Thyroid gland (tissue), 4 donors: ENCODE measurements at regions not wholly inside any gene's neighbourhood (a gene's known extent, or its start where the extent isn't known, plus 50 kb on each side); places are given as distances from the start of the nearest gene placed in this dataset.

Experiments used
- DNase-seq, 2 donors: peaks; one replicate each; pipeline ENCODE4 v3.0.0-alpha.2; 2019
- H3K27ac ChIP-seq, 3 donors: fragments of 200-600 bp; sonication (generic); 1 replicate in 2 of 3; 2 replicates in 1 of 3; pipeline ENCODE4 v1.5.1; 2016 to 2019; ENCODE audit warnings: mild to moderate bottlenecking in 1 of 3, moderate library complexity in 1 of 3
- H3K27me3 ChIP-seq: fragments of 200-600 bp; sonication (generic); one replicate; pipeline ENCODE4 v1.5.1; 2019
- H3K36me3 ChIP-seq, 2 donors: fragments of 200-600 bp; sonication (generic); one replicate each; pipeline ENCODE4 v1.5.1; 2016 to 2019
- H3K4me1 ChIP-seq, 2 donors: fragments of 200-600 bp; sonication (generic); one replicate each; pipeline ENCODE4 v1.5.1; 2017 to 2019
- H3K4me3 ChIP-seq, 3 donors: fragments of 200-600 bp; sonication (generic); replicated peaks in 1 of 3; 1 replicate in 2 of 3; 2 replicates in 1 of 3; pipeline ENCODE4 v1.5.1; 2016; ENCODE audit warnings: mild to moderate bottlenecking in 1 of 3
- H3K9me3 ChIP-seq: fragments of 200-600 bp; sonication (generic); one replicate; pipeline ENCODE4 v1.5.1; 2017
- POLR2A ChIP-seq, 2 donors: fragments of 450-650 bp; IDR thresholded peaks; one replicate each; pipeline ENCODE4 v1.6.1; 2017; ENCODE audit warnings: antibody characterized with exemption in 2 of 2, mild to moderate bottlenecking in 2 of 2, moderate library complexity in 1 of 2
- WGBS, 2 donors: methylation state at CpG; one replicate each; pipeline ENCODE4 v1.1.5; 2017; 5-methylcytosine and 5-hydroxymethylcytosine counted together
- intact Hi-C: fragments of 100-400 bp; cut with DNase I; formaldehyde crosslinking; loops from one replicate; pipeline ENCODE4 v1.15.1; 2023
- TF ChIP-seq, protein P1 (sequence below), 6 experiments: fragments of 200-600 bp in 3 of 6; fragments of 450-650 bp in 3 of 6; sonication (generic) in 3 of 6; IDR thresholded peaks; one replicate each; pipeline ENCODE4 v1.5.1; 2016 to 2019; ENCODE audit warnings: antibody characterized with exemption in 6 of 6, mild to moderate bottlenecking in 2 of 6, inconsistent platforms in 1 of 6, moderate library complexity in 1 of 6

DNA sequence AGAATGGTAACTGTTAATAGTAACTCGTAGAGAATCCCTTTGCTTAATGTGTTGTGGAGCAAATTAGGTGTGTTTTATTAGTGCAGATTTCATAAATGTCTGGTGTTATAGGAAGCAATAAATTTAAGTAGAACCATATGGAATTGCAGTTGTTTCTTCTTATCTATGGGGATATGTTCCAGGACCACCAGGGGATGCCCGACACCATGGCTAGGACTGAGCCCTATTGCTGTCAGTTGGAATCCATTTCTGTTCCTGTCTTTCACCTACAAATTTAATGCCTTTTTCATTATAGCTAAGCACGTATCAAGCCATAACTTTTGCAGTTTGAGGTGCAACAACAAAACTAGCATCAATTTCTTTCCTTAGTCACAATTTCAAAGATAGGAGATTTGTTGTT is 72.5 kb downstream of the DDIT4L start:
- H3K27ac ChIP-seq, result no peak overlapping the region
- no peaks in the 10 kb centered on the region for H3K36me3 ChIP-seq
- no peaks in the 10 kb centered on the region for H3K4me1 ChIP-seq
- H3K4me3 ChIP-seq, result no peak overlapping the region
- TF ChIP-seq POLR2A (IDR thresholded peaks at IDR 0.05), result no peak
- TF ChIP-seq, protein P1, sequence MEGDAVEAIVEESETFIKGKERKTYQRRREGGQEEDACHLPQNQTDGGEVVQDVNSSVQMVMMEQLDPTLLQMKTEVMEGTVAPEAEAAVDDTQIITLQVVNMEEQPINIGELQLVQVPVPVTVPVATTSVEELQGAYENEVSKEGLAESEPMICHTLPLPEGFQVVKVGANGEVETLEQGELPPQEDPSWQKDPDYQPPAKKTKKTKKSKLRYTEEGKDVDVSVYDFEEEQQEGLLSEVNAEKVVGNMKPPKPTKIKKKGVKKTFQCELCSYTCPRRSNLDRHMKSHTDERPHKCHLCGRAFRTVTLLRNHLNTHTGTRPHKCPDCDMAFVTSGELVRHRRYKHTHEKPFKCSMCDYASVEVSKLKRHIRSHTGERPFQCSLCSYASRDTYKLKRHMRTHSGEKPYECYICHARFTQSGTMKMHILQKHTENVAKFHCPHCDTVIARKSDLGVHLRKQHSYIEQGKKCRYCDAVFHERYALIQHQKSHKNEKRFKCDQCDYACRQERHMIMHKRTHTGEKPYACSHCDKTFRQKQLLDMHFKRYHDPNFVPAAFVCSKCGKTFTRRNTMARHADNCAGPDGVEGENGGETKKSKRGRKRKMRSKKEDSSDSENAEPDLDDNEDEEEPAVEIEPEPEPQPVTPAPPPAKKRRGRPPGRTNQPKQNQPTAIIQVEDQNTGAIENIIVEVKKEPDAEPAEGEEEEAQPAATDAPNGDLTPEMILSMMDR (IDR thresholded peaks at IDR 0.05), result no peak
- no peak for DNase-seq
- 90 to 94% methylated on average over 3 of the region's 3 CpGs for WGBS, 2 donors
- intact Hi-C loops, result no loop called here
- H3K9me3 ChIP-seq, result no peaks in the 10 kb centered on the region
- no peaks in the 10 kb centered on the region for H3K27me3 ChIP-seq

DNA sequence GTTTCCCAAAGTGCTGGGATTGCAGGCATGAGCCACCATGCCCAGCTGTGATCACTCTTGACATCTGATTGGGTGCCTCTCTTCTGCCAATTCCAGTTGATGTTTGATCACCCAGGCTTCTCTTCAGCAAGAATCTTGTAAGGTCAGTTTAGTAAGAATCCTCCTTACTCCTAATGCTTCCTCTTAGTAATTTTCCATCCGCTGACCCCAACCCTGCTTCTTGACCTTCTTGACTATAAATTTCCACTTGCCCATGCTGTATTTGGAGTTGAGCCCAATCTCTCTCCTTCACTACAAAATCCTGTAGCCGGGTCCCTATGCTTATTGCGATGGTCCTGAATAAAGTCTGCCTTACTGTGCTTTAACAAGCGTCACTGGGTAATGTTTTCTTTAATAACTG is 75.4 kb downstream of the DDIT4L start:
- 69 to 84% methylated on average over 4 of the region's 4 CpGs for WGBS, 2 donors
- intact Hi-C loops, result no loop called here
- H3K27ac ChIP-seq, result no peak overlapping the region
- no peaks in the 10 kb centered on the region for H3K36me3 ChIP-seq
- no peaks in the 10 kb centered on the region for H3K9me3 ChIP-seq
- no peak for DNase-seq
- no peak for TF ChIP-seq POLR2A (IDR thresholded peaks at IDR 0.05)
- TF ChIP-seq, protein P1 (IDR thresholded peaks at IDR 0.05), result no peak
- no peaks in the 10 kb centered on the region for H3K4me1 ChIP-seq
- H3K27me3 ChIP-seq, result no peaks in the 10 kb centered on the region
- H3K4me3 ChIP-seq, result no peak overlapping the region

DNA sequence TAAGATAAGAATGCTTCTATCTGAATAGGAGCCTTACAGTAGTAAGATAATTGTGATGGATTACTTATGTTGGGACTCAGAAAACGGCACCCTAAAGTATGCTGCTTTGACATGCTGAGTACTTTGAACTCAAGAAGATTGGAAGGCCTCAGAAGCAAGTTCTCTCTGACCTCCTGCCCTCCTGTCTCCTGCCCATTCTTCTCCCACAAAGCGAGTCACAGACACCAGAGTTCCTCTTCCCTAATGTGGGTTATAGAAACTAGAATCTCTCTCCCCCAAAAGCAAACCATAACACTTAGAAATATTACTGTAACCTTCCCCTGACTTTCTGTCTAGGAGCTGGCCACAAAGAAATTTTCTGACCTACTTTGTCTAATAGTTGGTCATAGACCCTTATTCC is 76.5 kb downstream of the DDIT4L start:
- H3K4me3 ChIP-seq, result no peak overlapping the region
- no peaks in the 10 kb centered on the region for H3K4me1 ChIP-seq
- WGBS, 2 donors, result 76 to 79% methylated on average over 2 of the region's 2 CpGs
- DNase-seq, result no peak
- H3K27me3 ChIP-seq, result no peaks in the 10 kb centered on the region
- intact Hi-C loops, result no loop called here
- no peak overlapping the region for H3K27ac ChIP-seq
- TF ChIP-seq, protein P1 (IDR thresholded peaks at IDR 0.05), result no peak
- TF ChIP-seq POLR2A (IDR thresholded peaks at IDR 0.05), result no peak
- H3K9me3 ChIP-seq, result no peaks in the 10 kb centered on the region
- H3K36me3 ChIP-seq, result no peaks in the 10 kb centered on the region

DNA sequence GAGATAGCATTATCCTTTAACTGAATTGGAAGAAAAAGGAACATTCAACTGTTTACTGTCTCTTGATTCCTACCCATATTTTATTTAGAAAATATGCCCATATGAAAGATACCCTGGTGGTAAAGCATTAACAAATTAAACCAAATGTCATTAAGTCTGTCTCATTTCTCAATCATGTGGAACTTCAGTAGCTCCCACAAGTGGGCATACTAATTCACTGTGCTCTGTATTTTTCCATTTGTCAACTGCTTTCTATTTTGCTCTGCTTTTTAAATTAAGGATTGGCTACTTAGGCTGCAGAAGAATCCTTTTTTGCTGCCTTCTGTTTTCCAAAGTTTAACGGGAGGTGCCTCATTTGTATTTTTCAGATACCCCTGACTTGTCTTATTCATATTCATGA is 77.2 kb downstream of the DDIT4L start:
- Histone ChIP-seq H3K27me3 (no peaks in the 10 kb centered on the region), H3K4me3 (no peak overlapping the region), H3K36me3 (no peaks in the 10 kb centered on the region), H3K9me3 (no peaks in the 10 kb centered on the region), H3K27ac (no peak overlapping the region), H3K4me1 (no peaks in the 10 kb centered on the region)
- DNase-seq, result no peak
- TF ChIP-seq, protein P1 (IDR thresholded peaks at IDR 0.05), result no peak
- TF ChIP-seq POLR2A (IDR thresholded peaks at IDR 0.05), result no peak
- 55 to 57% methylated on average over 1 of the region's 1 CpG for WGBS, 2 donors
- intact Hi-C loops, result no loop called here

DNA sequence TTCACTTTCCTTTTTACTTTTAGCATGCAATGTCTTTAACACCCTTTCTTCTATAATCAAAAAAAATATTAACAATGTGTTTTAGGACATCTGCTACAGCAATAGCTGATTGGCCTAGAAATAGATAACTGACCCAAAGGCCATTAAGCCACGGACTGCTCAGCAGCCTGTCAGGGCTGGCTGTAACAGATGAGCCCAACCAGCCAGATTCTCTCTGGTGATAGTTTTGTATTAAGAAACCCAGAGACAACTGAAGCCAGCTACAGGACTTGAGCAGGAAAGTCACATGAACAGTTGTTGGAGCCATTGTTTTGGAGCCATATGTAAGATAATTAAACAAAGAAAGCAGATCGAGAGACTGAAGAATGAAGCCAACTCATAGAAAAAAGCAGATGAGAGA is 80.3 kb downstream of the DDIT4L start:
- Histone ChIP-seq H3K27ac (no peak overlapping the region), H3K27me3 (no peaks in the 10 kb centered on the region), H3K9me3 (no peaks in the 10 kb centered on the region), H3K4me3 (no peak overlapping the region), H3K4me1 (peaks cover 6 to 7% of the 10 kb centered on the region in 2 donors), H3K36me3 (no peaks in the 10 kb centered on the region)
- 81 to 85% methylated on average over 2 of the region's 2 CpGs for WGBS, 2 donors
- DNase-seq, result no peak
- no peak for TF ChIP-seq POLR2A (IDR thresholded peaks at IDR 0.05)
- TF ChIP-seq, protein P1 (IDR thresholded peaks at IDR 0.05), result no peak
- intact Hi-C loops, result no loop called here
